ENCODE measurements at regions not wholly inside any gene's neighbourhood (a gene's known extent, or its start where the extent isn't known, plus 50 kb on each side); places are given as distances from the start of the nearest gene placed in this dataset.

DNA sequence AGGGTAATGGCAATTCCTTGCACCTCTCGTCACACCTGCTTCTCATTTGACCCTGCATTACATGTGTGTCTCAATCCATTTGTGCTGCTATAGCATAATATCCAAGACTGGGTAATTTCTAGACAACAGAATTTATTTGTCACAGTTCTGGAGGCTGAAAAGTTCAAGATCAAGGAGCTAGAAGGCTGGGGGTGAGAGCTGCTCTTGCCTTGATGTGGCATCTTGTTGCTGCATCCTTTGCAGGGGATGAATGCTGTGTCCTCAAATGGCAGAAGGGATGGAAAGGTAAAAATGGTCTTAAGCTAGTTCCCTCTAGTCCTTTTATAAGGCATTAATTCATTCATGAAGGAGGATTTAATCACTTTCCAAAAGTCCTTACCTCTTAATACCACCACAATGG lies 323.7 kb upstream of the RPS23 start:
- TF ChIP-seq POLR2A (IDR thresholded peaks at IDR 0.05): no peak
- TF ChIP-seq, protein P1, sequence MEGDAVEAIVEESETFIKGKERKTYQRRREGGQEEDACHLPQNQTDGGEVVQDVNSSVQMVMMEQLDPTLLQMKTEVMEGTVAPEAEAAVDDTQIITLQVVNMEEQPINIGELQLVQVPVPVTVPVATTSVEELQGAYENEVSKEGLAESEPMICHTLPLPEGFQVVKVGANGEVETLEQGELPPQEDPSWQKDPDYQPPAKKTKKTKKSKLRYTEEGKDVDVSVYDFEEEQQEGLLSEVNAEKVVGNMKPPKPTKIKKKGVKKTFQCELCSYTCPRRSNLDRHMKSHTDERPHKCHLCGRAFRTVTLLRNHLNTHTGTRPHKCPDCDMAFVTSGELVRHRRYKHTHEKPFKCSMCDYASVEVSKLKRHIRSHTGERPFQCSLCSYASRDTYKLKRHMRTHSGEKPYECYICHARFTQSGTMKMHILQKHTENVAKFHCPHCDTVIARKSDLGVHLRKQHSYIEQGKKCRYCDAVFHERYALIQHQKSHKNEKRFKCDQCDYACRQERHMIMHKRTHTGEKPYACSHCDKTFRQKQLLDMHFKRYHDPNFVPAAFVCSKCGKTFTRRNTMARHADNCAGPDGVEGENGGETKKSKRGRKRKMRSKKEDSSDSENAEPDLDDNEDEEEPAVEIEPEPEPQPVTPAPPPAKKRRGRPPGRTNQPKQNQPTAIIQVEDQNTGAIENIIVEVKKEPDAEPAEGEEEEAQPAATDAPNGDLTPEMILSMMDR (IDR thresholded peaks at IDR 0.05): no peak
